ENCODE measurements at regions not wholly inside any gene's neighbourhood (a gene's known extent, or its start where the extent isn't known, plus 50 kb on each side); places are given as distances from the start of the nearest gene placed in this dataset.
"Not testable (repeated sequence)": the region's sequence is repeated elsewhere in the genome, so short reads cannot be mapped to it uniquely, and the experiment has no call there.

GRCh38 chrX:115357326-115358120 lies 68.0 kb downstream of the LUZP4 start:
- no peak for DNase-seq (ENCODE audit: low spot score)

GRCh38 chrX:115359508-115359907 lies 70.0 kb downstream of the LUZP4 start:
- not testable (repeated sequence) for DNase-seq (ENCODE audit: low spot score)

- DNase-seq (ENCODE audit: low spot score): no peak
These were observed 70.8 kb downstream of the LUZP4 start for GRCh38 chrX:115360220-115360781.

- no peak for DNase-seq (ENCODE audit: low spot score)
These were observed 73.0 kb downstream of the LUZP4 start for GRCh38 chrX:115362334-115363095.

- DNase-seq (ENCODE audit: low spot score): no peak
These were observed 73.9 kb downstream of the LUZP4 start for GRCh38 chrX:115363372-115363771.

GRCh38 chrX:115363897-115364296 lies 74.4 kb downstream of the LUZP4 start:
- no peak for DNase-seq (ENCODE audit: low spot score)

- DNase-seq (ENCODE audit: low spot score): no peak
These were observed 75.2 kb downstream of the LUZP4 start for GRCh38 chrX:115364670-115365069.

- DNase-seq (ENCODE audit: low spot score): no peak
These were observed 77.0 kb downstream of the LUZP4 start for GRCh38 chrX:115366535-115366934.

GRCh38 chrX:115367455-115367854 lies 77.9 kb downstream of the LUZP4 start:
- peak; percentile 34 for DNase-seq (ENCODE audit: low spot score)

GRCh38 chrX:115367951-115368350 lies 78.4 kb downstream of the LUZP4 start:
- no peak for DNase-seq (ENCODE audit: low spot score)

- no peak for DNase-seq (ENCODE audit: low spot score)
These were observed 79.4 kb downstream of the LUZP4 start for GRCh38 chrX:115368876-115369275.

GRCh38 chrX:115372152-115372551 lies 82.6 kb downstream of the LUZP4 start:
- peak; percentile 41 for DNase-seq (ENCODE audit: low spot score)

- DNase-seq (ENCODE audit: low spot score): no peak
These were observed 83.8 kb downstream of the LUZP4 start for GRCh38 chrX:115373308-115373707.

- DNase-seq (ENCODE audit: low spot score): no peak
These were observed 89.0 kb downstream of the LUZP4 start for GRCh38 chrX:115378471-115378870.

GRCh38 chrX:115387327-115387726 lies 97.8 kb downstream of the LUZP4 start:
- DNase-seq (ENCODE audit: low spot score): no peak

GRCh38 chrX:115388879-115389278 lies 99.4 kb downstream of the LUZP4 start:
- no peak for DNase-seq (ENCODE audit: low spot score)

- no peak for DNase-seq (ENCODE audit: low spot score)
These were observed 100.6 kb downstream of the LUZP4 start for GRCh38 chrX:115390078-115390477.

- no peak for DNase-seq (ENCODE audit: low spot score)
These were observed 102.5 kb downstream of the LUZP4 start for GRCh38 chrX:115392031-115392430.

GRCh38 chrX:115392871-115393270 lies 103.4 kb downstream of the LUZP4 start:
- no peak for DNase-seq (ENCODE audit: low spot score)

GRCh38 chrX:115393271-115393670 lies 103.8 kb downstream of the LUZP4 start:
- peak; percentile 72 for DNase-seq (ENCODE audit: low spot score)

GRCh38 chrX:115394806-115395205 lies 105.3 kb downstream of the LUZP4 start:
- DNase-seq (ENCODE audit: low spot score): not testable (repeated sequence)

GRCh38 chrX:115399306-115399705 lies 109.8 kb downstream of the LUZP4 start:
- no peak for DNase-seq (ENCODE audit: low spot score)

- no peak for DNase-seq (ENCODE audit: low spot score)
These were observed 111.4 kb downstream of the LUZP4 start for GRCh38 chrX:115400960-115401359.

All from A172 (cell line).